ENCODE measurements at regions not wholly inside any gene's neighbourhood (a gene's known extent, or its start where the extent isn't known, plus 50 kb on each side); places are given as distances from the start of the nearest gene placed in this dataset.

DNA sequence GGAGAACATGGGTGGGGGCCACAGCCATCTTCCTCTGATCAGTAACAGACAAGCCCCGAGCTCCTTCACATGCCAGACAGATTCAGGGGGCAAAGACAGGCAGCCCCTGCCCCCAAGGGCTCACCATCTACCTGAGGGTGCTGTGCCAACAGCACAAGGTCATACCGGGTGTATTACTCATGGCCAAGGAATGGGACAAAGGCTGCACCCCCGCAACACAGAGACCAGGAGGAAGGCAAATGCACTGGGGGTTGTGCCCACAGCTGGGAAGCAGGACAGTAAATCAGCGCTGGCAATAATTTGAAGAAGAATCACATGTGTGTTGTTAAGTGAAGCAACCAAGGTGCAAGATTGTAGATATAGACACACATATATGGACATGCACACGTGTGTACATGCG, 137.1 kb downstream of the C16orf95 start:
- H3K4me3 ChIP-seq, result no peak overlapping the region
- H3K79me2 ChIP-seq (ENCODE audit: control insufficient read depth, insufficient read depth, low read length), result no peaks in the 10 kb centered on the region
- ChIA-PET RAD21 (ENCODE audit: unreplicated experiment) (no interaction called here), CTCF (interaction anchor here (0.6 kb wide), 1 partner anchor 99 kb away, joined by 3 read pairs; no protein-coding TSS in a partner anchor), SMC1A (ENCODE audit: uncharacterized antibody, unreplicated experiment) (no interaction called here), POLR2A (no interaction called here)
- H2AFZ ChIP-seq (ENCODE audit: control insufficient read depth, low read depth, low read length), result no peak overlapping the region
- no peaks in the 10 kb centered on the region for H3K4me1 ChIP-seq (ENCODE audit: control insufficient read depth, insufficient read depth, low read length)
- H3K27ac ChIP-seq (ENCODE audit: control insufficient read depth, insufficient read depth), result no peak overlapping the region
- ATAC-seq (no peak), FAIRE-seq (no peak), DNase-seq (ENCODE audit: low read depth, low spot score) (no peak)
- in situ Hi-C loops (cut with MboI) (no loop called here), intact Hi-C loops (cut with micrococcal nuclease; ENCODE audit: unreplicated experiment) (no loop called here)
- H3K9me3 ChIP-seq (replicated peaks; ENCODE audit: control insufficient read depth, insufficient read depth, low read length), result no peaks in the 10 kb centered on the region
- no TSS peak for BruUV-seq (replicated peaks)
- no peak overlapping the region for H3K9ac ChIP-seq (ENCODE audit: control insufficient read depth, insufficient read depth, low read length)
- H4K20me1 ChIP-seq (ENCODE audit: control insufficient read depth, insufficient read depth), result no peaks in the 10 kb centered on the region
- H3K4me2 ChIP-seq (ENCODE audit: control insufficient read depth, insufficient read depth), result no peak overlapping the region
- H3K27me3 ChIP-seq (replicated peaks in 1 of 2; ENCODE audit: control insufficient read depth in 2 of 2, insufficient read depth in 2 of 2, low read length in 1 of 2), result no peaks in the 10 kb centered on the region
- H3K36me3 ChIP-seq (ENCODE audit: control insufficient read depth in 2 of 2, insufficient read depth in 2 of 2, low read length in 1 of 2), result no peaks in the 10 kb centered on the region
- whole genome bisulfite sequencing (ENCODE audit: insufficient coverage, insufficient replicate concordance, low lambda C conversion rate, missing lambda C conversion rate), result 53% methylated on average over 6 of the region's 6 CpGs
- no peak for TF ChIP-seq E2F8 (IDR thresholded peaks at IDR 0.05; ENCODE audit: low read depth, partially characterized antibody)
- no peak for TF ChIP-seq ZBTB33 (IDR thresholded peaks at IDR 0.05)
- no peak for TF ChIP-seq BACH1 (IDR thresholded peaks at IDR 0.05; ENCODE audit: borderline replicate concordance)
- TF ChIP-seq PRDM15 (CRISPR knock-in tag; IDR thresholded peaks at IDR 0.05), result no peak
- TF ChIP-seq ZNF207 (IDR thresholded peaks at IDR 0.05; ENCODE audit: borderline replicate concordance), result no peak
- TF ChIP-seq, protein P1, sequence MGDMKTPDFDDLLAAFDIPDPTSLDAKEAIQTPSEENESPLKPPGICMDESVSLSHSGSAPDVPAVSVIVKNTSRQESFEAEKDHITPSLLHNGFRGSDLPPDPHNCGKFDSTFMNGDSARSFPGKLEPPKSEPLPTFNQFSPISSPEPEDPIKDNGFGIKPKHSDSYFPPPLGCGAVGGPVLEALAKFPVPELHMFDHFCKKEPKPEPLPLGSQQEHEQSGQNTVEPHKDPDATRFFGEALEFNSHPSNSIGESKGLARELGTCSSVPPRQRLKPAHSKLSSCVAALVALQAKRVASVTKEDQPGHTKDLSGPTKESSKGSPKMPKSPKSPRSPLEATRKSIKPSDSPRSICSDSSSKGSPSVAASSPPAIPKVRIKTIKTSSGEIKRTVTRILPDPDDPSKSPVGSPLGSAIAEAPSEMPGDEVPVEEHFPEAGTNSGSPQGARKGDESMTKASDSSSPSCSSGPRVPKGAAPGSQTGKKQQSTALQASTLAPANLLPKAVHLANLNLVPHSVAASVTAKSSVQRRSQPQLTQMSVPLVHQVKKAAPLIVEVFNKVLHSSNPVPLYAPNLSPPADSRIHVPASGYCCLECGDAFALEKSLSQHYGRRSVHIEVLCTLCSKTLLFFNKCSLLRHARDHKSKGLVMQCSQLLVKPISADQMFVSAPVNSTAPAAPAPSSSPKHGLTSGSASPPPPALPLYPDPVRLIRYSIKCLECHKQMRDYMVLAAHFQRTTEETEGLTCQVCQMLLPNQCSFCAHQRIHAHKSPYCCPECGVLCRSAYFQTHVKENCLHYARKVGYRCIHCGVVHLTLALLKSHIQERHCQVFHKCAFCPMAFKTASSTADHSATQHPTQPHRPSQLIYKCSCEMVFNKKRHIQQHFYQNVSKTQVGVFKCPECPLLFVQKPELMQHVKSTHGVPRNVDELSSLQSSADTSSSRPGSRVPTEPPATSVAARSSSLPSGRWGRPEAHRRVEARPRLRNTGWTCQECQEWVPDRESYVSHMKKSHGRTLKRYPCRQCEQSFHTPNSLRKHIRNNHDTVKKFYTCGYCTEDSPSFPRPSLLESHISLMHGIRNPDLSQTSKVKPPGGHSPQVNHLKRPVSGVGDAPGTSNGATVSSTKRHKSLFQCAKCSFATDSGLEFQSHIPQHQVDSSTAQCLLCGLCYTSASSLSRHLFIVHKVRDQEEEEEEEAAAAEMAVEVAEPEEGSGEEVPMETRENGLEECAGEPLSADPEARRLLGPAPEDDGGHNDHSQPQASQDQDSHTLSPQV (IDR thresholded peaks at IDR 0.05), result no peak
- no peak for TF ChIP-seq IKZF1 (conservative IDR thresholded peaks at IDR 0.05)
- TF ChIP-seq MTA3 (IDR thresholded peaks at IDR 0.05; ENCODE audit: borderline replicate concordance, low read length), result no peak
- TF ChIP-seq CHD2 (IDR thresholded peaks at IDR 0.05; ENCODE audit: borderline replicate concordance, low read depth, low read length), result no peak
